Thyroid gland (tissue), 4 donors: ENCODE measurements at regions not wholly inside any gene's neighbourhood (a gene's known extent, or its start where the extent isn't known, plus 50 kb on each side); places are given as distances from the start of the nearest gene placed in this dataset.

Experiments used
- CTCF ChIP-seq, 6 experiments: fragments of 200-600 bp in 3 of 6; fragments of 450-650 bp in 3 of 6; sonication (generic) in 3 of 6; IDR thresholded peaks; one replicate each; pipeline ENCODE4 v1.5.1; 2016 to 2019; ENCODE audit warnings: antibody characterized with exemption in 6 of 6, mild to moderate bottlenecking in 2 of 6, inconsistent platforms in 1 of 6, moderate library complexity in 1 of 6
- POLR2A ChIP-seq, 2 donors: fragments of 450-650 bp; IDR thresholded peaks; one replicate each; pipeline ENCODE4 v1.6.1; 2017; ENCODE audit warnings: antibody characterized with exemption in 2 of 2, mild to moderate bottlenecking in 2 of 2, moderate library complexity in 1 of 2

- TF ChIP-seq POLR2A (IDR thresholded peaks at IDR 0.05) = no peak
- no peak for TF ChIP-seq CTCF (IDR thresholded peaks at IDR 0.05)
Measured at GRCh38 chr3:27577504-27577903, 93.3 kb upstream of the SLC4A7 start.
